ENCODE measurements at regions not wholly inside any gene's neighbourhood (a gene's known extent, or its start where the extent isn't known, plus 50 kb on each side); places are given as distances from the start of the nearest gene placed in this dataset.

- H3K4me3 ChIP-seq (ENCODE audit: low read length) = no peak overlapping the region
- POLR2A ChIA-PET = no interaction called here
- H3K4me3 Mint-ChIP-seq = no peak overlapping the region
- ATAC-seq (ENCODE audit: poor library complexity) = no peak
- DNase-seq = no peak
- TF ChIP-seq CTCF (IDR thresholded peaks at IDR 0.05) = no peak
- no peak overlapping the region for H3K27ac ChIP-seq (ENCODE audit: low read depth in 1 of 2, low read length in 2 of 2)
- H3K27ac Mint-ChIP-seq = no peak overlapping the region
- H3K4me1 Mint-ChIP-seq (ENCODE audit: low read depth) = no peaks in the 10 kb centered on the region
- H3K9me3 Mint-ChIP-seq = peaks cover 2% of the 10 kb centered on the region
- no peaks in the 10 kb centered on the region for H3K4me1 ChIP-seq (ENCODE audit: insufficient read depth, low read length)
- intact Hi-C loops (cut with DNase I, micrococcal nuclease) = no loop called here
- H3K27me3 Mint-ChIP-seq = no peaks in the 10 kb centered on the region
- no peaks in the 10 kb centered on the region for H3K36me3 ChIP-seq (ENCODE audit: insufficient read depth, low read length)
- H3K27me3 ChIP-seq (ENCODE audit: control insufficient read depth in 1 of 2, insufficient read depth in 2 of 2, low read length in 2 of 2) = no peaks in the 10 kb centered on the region
- H3K36me3 Mint-ChIP-seq (ENCODE audit: low read depth) = no peaks in the 10 kb centered on the region
- H3K9me3 ChIP-seq (ENCODE audit: control insufficient read depth in 1 of 2, insufficient read depth in 1 of 2, low read length in 2 of 2) = peaks cover 0 to 7% of the 10 kb centered on the region in 2 experiments
- CTCF ChIA-PET = no interaction called here
Observed at GRCh38 chr20:11697055-11697454, 220.6 kb upstream of the BTBD3 start.

GRCh38 chr20:11697646-11698045, 220.0 kb upstream of the BTBD3 start:
- Mint-ChIP-seq H3K4me1 (ENCODE audit: low read depth) (no peaks in the 10 kb centered on the region), H3K27ac (no peak overlapping the region), H3K4me3 (no peak overlapping the region), H3K9me3 (peaks cover 2% of the 10 kb centered on the region), H3K27me3 (no peaks in the 10 kb centered on the region), H3K36me3 (ENCODE audit: low read depth) (no peaks in the 10 kb centered on the region)
- no peaks in the 10 kb centered on the region for H3K36me3 ChIP-seq (ENCODE audit: insufficient read depth, low read length)
- CTCF ChIA-PET = no interaction called here
- TF ChIP-seq CTCF (IDR thresholded peaks at IDR 0.05) = no peak
- H3K4me3 ChIP-seq (ENCODE audit: low read length) = no peak overlapping the region
- no peak for ATAC-seq (ENCODE audit: poor library complexity)
- intact Hi-C loops (cut with DNase I, micrococcal nuclease) = no loop called here
- H3K9me3 ChIP-seq (ENCODE audit: control insufficient read depth in 1 of 2, insufficient read depth in 1 of 2, low read length in 2 of 2) = peaks cover 0 to 7% of the 10 kb centered on the region in 2 experiments
- POLR2A ChIA-PET = no interaction called here
- no peaks in the 10 kb centered on the region for H3K27me3 ChIP-seq (ENCODE audit: control insufficient read depth in 1 of 2, insufficient read depth in 2 of 2, low read length in 2 of 2)
- H3K27ac ChIP-seq (ENCODE audit: low read depth in 1 of 2, low read length in 2 of 2) = no peak overlapping the region
- H3K4me1 ChIP-seq (ENCODE audit: insufficient read depth, low read length) = no peaks in the 10 kb centered on the region
- no peak for DNase-seq

GRCh38 chr20:11698124-11698523, 219.6 kb upstream of the BTBD3 start:
- no peaks in the 10 kb centered on the region for H3K4me1 Mint-ChIP-seq (ENCODE audit: low read depth)
- DNase-seq (no peak), ATAC-seq (ENCODE audit: poor library complexity) (no peak)
- no peak overlapping the region for H3K4me3 Mint-ChIP-seq
- intact Hi-C loops (cut with DNase I, micrococcal nuclease) = no loop called here
- Histone ChIP-seq H3K36me3 (ENCODE audit: insufficient read depth, low read length) (no peaks in the 10 kb centered on the region), H3K4me1 (ENCODE audit: insufficient read depth, low read length) (no peaks in the 10 kb centered on the region), H3K27me3 (ENCODE audit: control insufficient read depth in 1 of 2, insufficient read depth in 2 of 2, low read length in 2 of 2) (no peaks in the 10 kb centered on the region), H3K9me3 (ENCODE audit: control insufficient read depth in 1 of 2, insufficient read depth in 1 of 2, low read length in 2 of 2) (peaks cover 0 to 7% of the 10 kb centered on the region in 2 experiments), H3K4me3 (ENCODE audit: low read length) (no peak overlapping the region), H3K27ac (ENCODE audit: low read depth in 1 of 2, low read length in 2 of 2) (no peak overlapping the region)
- TF ChIP-seq CTCF (IDR thresholded peaks at IDR 0.05) = no peak
- ChIA-PET POLR2A (no interaction called here), CTCF (no interaction called here)
- peaks cover 2% of the 10 kb centered on the region for H3K9me3 Mint-ChIP-seq
- no peaks in the 10 kb centered on the region for H3K27me3 Mint-ChIP-seq
- no peaks in the 10 kb centered on the region for H3K36me3 Mint-ChIP-seq (ENCODE audit: low read depth)
- no peak overlapping the region for H3K27ac Mint-ChIP-seq

All from CD4-positive, alpha-beta T cell (primary cell).